ENCODE measurements at regions not wholly inside any gene's neighbourhood (a gene's known extent, or its start where the extent isn't known, plus 50 kb on each side); places are given as distances from the start of the nearest gene placed in this dataset.

GRCh38 chr5:2369178-2369577, 382.3 kb downstream of the IRX2 start:
- no peak overlapping the region for H3K4me3 ChIP-seq
- H3K36me3 ChIP-seq (ENCODE audit: insufficient read depth) = peaks cover 5% of the 10 kb centered on the region; the same call in 1 of the 2 replicates
- H3K9me2 ChIP-seq (ENCODE audit: insufficient read depth) = no peaks in the 10 kb centered on the region
- H3K27me3 Mint-ChIP-seq (ENCODE audit: insufficient read depth, low read depth, poor library complexity) = peaks cover 4% of the 10 kb centered on the region
- H3K36me3 Mint-ChIP-seq (ENCODE audit: low read depth) = no peaks in the 10 kb centered on the region; the same call in 1 of the 3 replicates
- no peaks in the 10 kb centered on the region for H3F3A ChIP-seq (replicated peaks; ENCODE audit: low read depth)
- H3K9me3 Mint-ChIP-seq = peaks cover 18% of the 10 kb centered on the region
- H3K79me2 ChIP-seq (replicated peaks; ENCODE audit: insufficient read depth) = no peaks in the 10 kb centered on the region
- ATAC-seq (no peak), DNase-seq (ENCODE audit: low spot score) (no peak)
- H2AFZ ChIP-seq = no peak overlapping the region
- no peaks in the 10 kb centered on the region for H3K4me1 ChIP-seq (ENCODE audit: insufficient read depth)
- no peaks in the 10 kb centered on the region for H3K4me1 Mint-ChIP-seq
- no peak overlapping the region for H3K27ac Mint-ChIP-seq
- no peak overlapping the region for H3K4me2 ChIP-seq
- no peak overlapping the region for H3K4me3 Mint-ChIP-seq
- no peaks in the 10 kb centered on the region for H3K27me3 ChIP-seq (ENCODE audit: insufficient read depth)
- H4K20me1 ChIP-seq (replicated peaks; ENCODE audit: insufficient read depth) = no peaks in the 10 kb centered on the region
- TF ChIP-seq CREB1 (CRISPR knock-in tag; IDR thresholded peaks at IDR 0.05; ENCODE audit: low read depth) (no peak), STAT1 (IDR thresholded peaks at IDR 0.05; ENCODE audit: unreplicated experiment) (no peak), ZNF462 (CRISPR knock-in tag; IDR thresholded peaks at IDR 0.05) (no peak), CTCF (conservative IDR thresholded peaks at IDR 0.05; ENCODE audit: low read depth in 2 of 2) (no peak), JUNB (IDR thresholded peaks at IDR 0.05; ENCODE audit: unreplicated experiment) (no peak), REST (IDR thresholded peaks at IDR 0.05; ENCODE audit: unreplicated experiment) (no peak), ZNF114 (CRISPR knock-in tag; IDR thresholded peaks at IDR 0.05) (no peak), EZH2phosphoT487 (IDR thresholded peaks at IDR 0.05; ENCODE audit: unreplicated experiment) (no peak), NANOG (IDR thresholded peaks at IDR 0.05; ENCODE audit: borderline replicate concordance) (no peak), ZNF331 (CRISPR knock-in tag; IDR thresholded peaks at IDR 0.05; ENCODE audit: low read depth) (no peak), POLR2AphosphoS5 (IDR thresholded peaks at IDR 0.05; ENCODE audit: low read depth) (no peak), EZH2 (IDR thresholded peaks at IDR 0.05; ENCODE audit: low read depth, unreplicated experiment) (no peak)
- TF ChIP-seq, protein P1, sequence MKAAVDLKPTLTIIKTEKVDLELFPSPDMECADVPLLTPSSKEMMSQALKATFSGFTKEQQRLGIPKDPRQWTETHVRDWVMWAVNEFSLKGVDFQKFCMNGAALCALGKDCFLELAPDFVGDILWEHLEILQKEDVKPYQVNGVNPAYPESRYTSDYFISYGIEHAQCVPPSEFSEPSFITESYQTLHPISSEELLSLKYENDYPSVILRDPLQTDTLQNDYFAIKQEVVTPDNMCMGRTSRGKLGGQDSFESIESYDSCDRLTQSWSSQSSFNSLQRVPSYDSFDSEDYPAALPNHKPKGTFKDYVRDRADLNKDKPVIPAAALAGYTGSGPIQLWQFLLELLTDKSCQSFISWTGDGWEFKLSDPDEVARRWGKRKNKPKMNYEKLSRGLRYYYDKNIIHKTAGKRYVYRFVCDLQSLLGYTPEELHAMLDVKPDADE (IDR thresholded peaks at IDR 0.05) = no peak
- H3K27ac ChIP-seq (ENCODE audit: low read depth) = no peak overlapping the region

All from GM23338 (cell line).